PC-9 (cell line): ENCODE measurements at regions not wholly inside any gene's neighbourhood (a gene's known extent, or its start where the extent isn't known, plus 50 kb on each side); places are given as distances from the start of the nearest gene placed in this dataset.
A peak's percentile ranks its signal among the peaks of the same experiment; 100 is the strongest.

Experiments
- BruUV-seq: library from RNA; stranded (reverse); fragments of 400-500 nt; replicated peaks from 2 replicates; lab custom pipeline; 2021; lab: Mats Ljungman, UMichigan
- CTCF ChIA-PET: fragments of 300-600 bp; sonication (Branson Sonifier 250); formaldehyde crosslinking; loops from one replicate; lab custom pipeline; 2022; ENCODE audit warnings: antibody characterized with exemption; lab: Charles Lee
- POLR2A ChIA-PET: fragments of 300-600 bp; sonication (Branson Sonifier 250); formaldehyde crosslinking; loops from one replicate; lab custom pipeline; 2022; ENCODE audit warnings: antibody characterized with exemption; ENCODE audit not compliant: unreplicated experiment; lab: Charles Lee
- DNase-seq, 2 experiments: peaks; one replicate each; pipeline versions ENCODE4 v3.0.0 to v3.0.0-alpha.2; 2015 to 2022; ENCODE audit warnings: mixed read lengths in 1 of 2
- H2AFZ ChIP-seq: fragments of 200-600 bp; sonication (generic); 2 replicates; pipeline ENCODE4 v1.8.1; 2017; ENCODE audit warnings: antibody characterized with exemption
- H3F3A ChIP-seq: fragments of 200-600 bp; sonication (generic); 2 replicates; pipeline ENCODE4 v1.8.1; 2017; ENCODE audit warnings: antibody characterized with exemption, mild to moderate bottlenecking, low read depth; ENCODE audit not compliant: insufficient read depth
- H3K27ac ChIP-seq: fragments of 200-600 bp; sonication (generic); 2 replicates; pipeline ENCODE4 v1.6.1; 2016; ENCODE audit warnings: mixed run types
- H3K27me3 ChIP-seq: fragments of 200-600 bp; sonication (generic); 2 replicates; pipeline ENCODE4 v1.6.1; 2016; ENCODE audit warnings: low read depth, mixed run types; ENCODE audit not compliant: insufficient read depth
- H3K36me3 ChIP-seq: fragments of 200-600 bp; sonication (generic); 2 replicates; pipeline ENCODE4 v1.6.1; 2016; ENCODE audit warnings: low read depth, mixed run types
- H3K4me1 ChIP-seq: fragments of 200-600 bp; sonication (generic); replicated peaks from 2 replicates; pipeline ENCODE4 v1.6.1; 2016; ENCODE audit warnings: mixed run types; ENCODE audit not compliant: insufficient read depth
- H3K4me2 ChIP-seq: fragments of 200-600 bp; sonication (generic); 2 replicates; pipeline ENCODE4 v1.6.1; 2017; ENCODE audit warnings: mixed run types
- H3K4me3 ChIP-seq: fragments of 200-600 bp; sonication (generic); 2 replicates; pipeline ENCODE4 v1.6.1; 2016; ENCODE audit warnings: mixed run types
- H3K79me2 ChIP-seq: fragments of 200-600 bp; sonication (generic); 2 replicates; pipeline ENCODE4 v1.6.1; 2017; ENCODE audit warnings: low read depth, mixed run types
- H3K9me2 ChIP-seq: fragments of 200-600 bp; sonication (generic); 2 replicates; pipeline ENCODE4 v1.8.1; 2017; ENCODE audit warnings: mild to moderate bottlenecking; ENCODE audit not compliant: insufficient read depth
- H3K9me3 ChIP-seq: fragments of 200-600 bp; sonication (generic); 2 replicates; pipeline ENCODE4 v1.8.1; 2016; ENCODE audit warnings: low read depth; ENCODE audit not compliant: insufficient read depth
- H4K20me1 ChIP-seq: fragments of 200-600 bp; sonication (generic); 2 replicates; pipeline ENCODE4 v1.8.1; 2017; ENCODE audit not compliant: insufficient read depth
- CTCF ChIP-seq: fragments of 200-600 bp; sonication (generic); conservative IDR thresholded peaks from 2 replicates; pipeline ENCODE4 v1.6.1; 2017; ENCODE audit warnings: mixed run types, antibody characterized with exemption, mild to moderate bottlenecking, moderate library complexity
- EZH2 ChIP-seq: fragments of 200-600 bp; sonication (generic); IDR thresholded peaks from 2 replicates; pipeline ENCODE4 v1.8.0; 2017; ENCODE audit warnings: antibody characterized with exemption, low read depth
- intact Hi-C: fragments of 100-400 bp; cut with micrococcal nuclease; formaldehyde crosslinking; loops from one replicate; pipeline ENCODE4 v1.10.0; 2022; ENCODE audit not compliant: unreplicated experiment

- ChIA-PET CTCF (no interaction called here), POLR2A (interaction anchor here (0.6 kb wide), 1 partner anchor 436 kb away, joined by 9 read pairs; the partner anchor contains the start of gene TTK)
- DNase-seq = no peak
- Histone ChIP-seq H4K20me1 (no peaks in the 10 kb centered on the region), H3K4me1 (peaks cover 41% of the 10 kb centered on the region), H3K27me3 (no peaks in the 10 kb centered on the region), H2AFZ (0 out of 2 replicates have a peak overlapping the region, but pooled peaks have one; percentile 27), H3K79me2 (no peaks in the 10 kb centered on the region), H3K9me2 (no peaks in the 10 kb centered on the region), H3F3A (peaks cover 10% of the 10 kb centered on the region; the same call in 1 of the 2 replicates), H3K27ac (peak overlapping the region; percentile 91), H3K36me3 (0 out of 2 replicates have a peak, but pooled peaks cover 3% of the 10 kb centered on the region), H3K4me3 (0 out of 2 replicates have a peak overlapping the region, but pooled peaks have one; percentile 18), H3K9me3 (no peaks in the 10 kb centered on the region), H3K4me2 (peak overlapping the region; percentile 41)
- TF ChIP-seq CTCF (no peak), EZH2 (no peak)
- intact Hi-C loops = loop anchor here (1.0 kb wide), 1 partner anchor 14 kb away; no protein-coding TSS in a partner anchor
- BruUV-seq = TSS peak; percentile 82
Measured at GRCh38 chr6:80440496-80441115, 334.1 kb downstream of the BCKDHB start.

GRCh38 chr6:80439721-80440470 is 333.4 kb downstream of the BCKDHB start:
- no peak for TF ChIP-seq EZH2
- no peak for TF ChIP-seq CTCF
- intact Hi-C loops = loop anchor here (1.0 kb wide), 1 partner anchor 14 kb away; no protein-coding TSS in a partner anchor
- Histone ChIP-seq H3K27ac (peak overlapping the region; percentile 91), H3K79me2 (no peaks in the 10 kb centered on the region), H3K9me2 (no peaks in the 10 kb centered on the region), H3K36me3 (0 out of 2 replicates have a peak, but pooled peaks cover 3% of the 10 kb centered on the region), H2AFZ (0 out of 2 replicates have a peak overlapping the region, but pooled peaks have one; percentile 27), H3K9me3 (no peaks in the 10 kb centered on the region), H3K4me1 (peaks cover 41% of the 10 kb centered on the region), H3K4me3 (no peak overlapping the region), H3K4me2 (peak overlapping the region; percentile 41), H3K27me3 (no peaks in the 10 kb centered on the region), H3F3A (peaks cover 10% of the 10 kb centered on the region; the same call in 1 of the 2 replicates), H4K20me1 (no peaks in the 10 kb centered on the region)
- CTCF ChIA-PET = no interaction called here
- DNase-seq = peak in 1 of 2 experiments; percentile 77
- POLR2A ChIA-PET = interaction anchor here (0.6 kb wide), 2 partner anchors 199 to 436 kb away, joined by 4 to 9 read pairs; partner anchors contain the start of gene TTK
- BruUV-seq = TSS peak; percentile 75

- ChIA-PET POLR2A (interaction anchor here (0.6 kb wide), 3 partner anchors 274 to 316 kb away, joined by 3 to 17 read pairs (median 5); no protein-coding TSS in a partner anchor), CTCF (no interaction called here)
- peak overlapping the region; percentile 91 for H3K27ac ChIP-seq
Measured at GRCh38 chr6:80438772-80439171, 332.3 kb downstream of the BCKDHB start.

More at GRCh38 chr6:80438772-80439171, 332.3 kb downstream of the BCKDHB start:
- intact Hi-C loops = no loop called here
- no TSS peak for BruUV-seq
- Histone ChIP-seq H3K79me2 (no peaks in the 10 kb centered on the region), H3K4me1 (peaks cover 41% of the 10 kb centered on the region), H3K4me2 (peak overlapping the region; percentile 41), H3K27me3 (no peaks in the 10 kb centered on the region), H2AFZ (no peak overlapping the region), H3K9me3 (no peaks in the 10 kb centered on the region), H3F3A (peaks cover 10% of the 10 kb centered on the region; the same call in 1 of the 2 replicates), H3K9me2 (no peaks in the 10 kb centered on the region), H3K36me3 (0 out of 2 replicates have a peak, but pooled peaks cover 3% of the 10 kb centered on the region), H4K20me1 (no peaks in the 10 kb centered on the region), H3K4me3 (no peak overlapping the region)
- DNase-seq = peak; percentile 30 to 64
- no peak for TF ChIP-seq EZH2
- TF ChIP-seq CTCF = no peak
